Neuronal stem cell (in vitro differentiated cells): ENCODE measurements at regions not wholly inside any gene's neighbourhood (a gene's known extent, or its start where the extent isn't known, plus 50 kb on each side); places are given as distances from the start of the nearest gene placed in this dataset.

Source experiments
- DNase-seq: peaks from one replicate; pipeline ENCODE4 v3.0.0-alpha.2; 2013; ENCODE audit warnings: low spot score
- H2AFZ ChIP-seq: one replicate; pipeline ENCODE4 v1.6.1; 2013; ENCODE audit warnings: mild to moderate bottlenecking, low read length, inconsistent platforms
- H2AK5ac ChIP-seq: 2 replicates; pipeline ENCODE4 v1.6.1; 2013; ENCODE audit warnings: low read depth, mild to moderate bottlenecking, inconsistent platforms, low read length, moderate library complexity, mixed read lengths
- H2BK120ac ChIP-seq: 2 replicates; pipeline ENCODE4 v1.6.1; 2013; ENCODE audit warnings: low read depth, mild to moderate bottlenecking, inconsistent platforms, low read length, moderate library complexity, mixed read lengths
- H2BK12ac ChIP-seq: one replicate; pipeline ENCODE4 v1.6.1; 2013; ENCODE audit warnings: low read length, inconsistent platforms
- H2BK15ac ChIP-seq: 2 replicates; pipeline ENCODE4 v1.6.1; 2013; ENCODE audit warnings: mild to moderate bottlenecking, low read length, inconsistent platforms, mixed read lengths
- H2BK5ac ChIP-seq: one replicate; pipeline ENCODE4 v1.6.1; 2013; ENCODE audit warnings: inconsistent platforms, mild to moderate bottlenecking, low read length, moderate library complexity
- H3K14ac ChIP-seq: one replicate; pipeline ENCODE4 v1.6.1; 2013; ENCODE audit warnings: low read length, inconsistent platforms
- H3K18ac ChIP-seq: 2 replicates; pipeline ENCODE4 v1.6.1; 2013; ENCODE audit warnings: low read length, inconsistent platforms
- H3K23ac ChIP-seq: 2 replicates; pipeline ENCODE4 v1.6.1; 2013; ENCODE audit warnings: low read depth, mild to moderate bottlenecking, mixed read lengths, low read length, inconsistent platforms; ENCODE audit not compliant: poor library complexity
- H3K27ac ChIP-seq: replicated peaks from 3 replicates; pipeline ENCODE4 v1.5.1; 2013; ENCODE audit warnings: low read length, inconsistent platforms
- H3K27me3 ChIP-seq, 3 experiments: 2 replicates each; pipeline ENCODE4 v1.6.1; 2013; ENCODE audit warnings: low read length in 3 of 3, mild to moderate bottlenecking in 2 of 3, inconsistent platforms in 1 of 3, low read depth in 1 of 3, mixed read lengths in 1 of 3, moderate library complexity in 1 of 3; ENCODE audit not compliant: control insufficient read depth in 3 of 3, insufficient read depth in 3 of 3
- H3K36me3 ChIP-seq, 2 donors: replicated peaks in 1 of 2; 2 replicates each; pipeline ENCODE4 v1.6.1; 2013; ENCODE audit warnings: low read length in 2 of 2; ENCODE audit not compliant: control insufficient read depth in 2 of 2, insufficient read depth in 2 of 2
- H3K4ac ChIP-seq: 2 replicates; pipeline ENCODE4 v1.6.1; 2013; ENCODE audit warnings: inconsistent platforms, mild to moderate bottlenecking, low read length, moderate library complexity
- H3K4me1 ChIP-seq, 2 donors: 1 replicate in 1 of 2; 2 replicates in 1 of 2; pipeline ENCODE4 v1.6.1; 2013; ENCODE audit warnings: low read length in 2 of 2, low read depth in 1 of 2; ENCODE audit not compliant: control insufficient read depth in 2 of 2, insufficient read depth in 1 of 2
- H3K4me2 ChIP-seq: one replicate; pipeline ENCODE4 v1.6.1; 2013; ENCODE audit warnings: mild to moderate bottlenecking, low read length, inconsistent platforms; ENCODE audit not compliant: insufficient read depth, poor library complexity, severe bottlenecking
- H3K4me3 ChIP-seq, 2 donors: 2 replicates each; pipeline ENCODE4 v1.5.1; 2013; ENCODE audit warnings: low read length in 2 of 2, mild to moderate bottlenecking in 2 of 2, inconsistent platforms in 1 of 2, moderate library complexity in 1 of 2
- H3K79me1 ChIP-seq: one replicate; pipeline ENCODE4 v1.6.1; 2013; ENCODE audit warnings: low read depth, mild to moderate bottlenecking, inconsistent platforms, low read length, moderate library complexity
- H3K9ac ChIP-seq: one replicate; pipeline ENCODE4 v1.6.1; 2013; ENCODE audit warnings: mild to moderate bottlenecking, low read depth, low read length, inconsistent platforms; ENCODE audit not compliant: poor library complexity
- H3K9me3 ChIP-seq, 2 donors: replicated peaks in 1 of 2; 2 replicates each; pipeline versions ENCODE3 to v1.6.1; 2013; ENCODE audit warnings: low read length in 2 of 2, mild to moderate bottlenecking in 2 of 2, inconsistent platforms in 1 of 2, low read depth in 1 of 2, mixed read lengths in 1 of 2, moderate library complexity in 1 of 2; ENCODE audit not compliant: control insufficient read depth in 2 of 2, insufficient read depth in 1 of 2
- H4K8ac ChIP-seq: one replicate; pipeline ENCODE4 v1.6.1; 2013; ENCODE audit warnings: low read depth, mild to moderate bottlenecking, inconsistent platforms, low read length, moderate library complexity
- H4K91ac ChIP-seq: one replicate; pipeline ENCODE4 v1.6.1; 2013; ENCODE audit warnings: low read length, low read depth, mild to moderate bottlenecking, inconsistent platforms; ENCODE audit not compliant: poor library complexity
- WGBS, 2 donors: extraction: QIAGEN DNeasy Blood & Tissue Kit; methylation state at CpG; one replicate each; pipeline ENCODE4 v1.1.7; 2013; ENCODE audit warnings: missing lambda C conversion rate in 2 of 2, mixed read lengths in 1 of 2; ENCODE audit not compliant: insufficient read length in 2 of 2, insufficient replicate concordance in 1 of 2; ENCODE audit errors: extremely low coverage in 2 of 2; 5-methylcytosine and 5-hydroxymethylcytosine counted together

DNA sequence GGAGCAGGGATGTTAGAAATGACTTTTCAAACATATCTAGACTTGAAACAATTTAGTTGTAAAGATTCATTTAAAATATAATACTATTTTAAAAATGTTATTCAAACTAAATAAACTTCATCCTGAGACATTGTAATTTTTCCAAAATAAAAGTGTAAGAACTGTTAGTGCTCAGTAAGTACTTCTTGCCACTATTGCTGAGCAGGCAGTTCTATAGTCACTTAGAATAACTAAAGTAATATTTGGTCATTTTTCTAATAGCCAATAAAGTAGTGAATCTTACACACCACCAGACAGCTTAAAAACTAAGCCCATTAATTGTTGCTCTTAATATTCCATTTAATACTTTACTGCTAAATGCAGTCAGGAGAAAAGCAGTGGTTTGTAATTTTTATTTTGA lies 1120.0 kb upstream of the CDH10 start:
- no peak for DNase-seq
- no peak overlapping the region for H4K91ac ChIP-seq
- H3K4me2 ChIP-seq = no peak overlapping the region

DNA sequence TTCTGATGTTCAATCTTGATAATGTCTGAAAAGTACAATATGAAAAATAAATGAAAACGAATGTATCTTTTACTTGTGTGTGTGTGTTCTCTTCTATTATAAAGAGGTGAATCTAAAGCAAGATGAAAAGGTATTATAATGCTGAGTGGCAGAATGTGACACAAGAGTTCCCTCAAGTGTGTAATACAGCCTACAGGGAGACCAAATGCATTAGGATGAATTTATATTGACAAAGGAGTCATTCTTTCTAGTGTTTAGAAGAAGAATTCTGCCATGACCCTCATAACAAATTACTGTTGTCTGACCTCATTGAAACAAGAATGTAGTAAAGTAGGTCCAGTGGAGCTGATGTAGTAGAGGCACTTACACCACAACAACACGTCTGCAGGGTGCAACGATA lies 1119.0 kb upstream of the CDH10 start:
- Histone ChIP-seq H3K9ac (no peak overlapping the region), H4K91ac (no peak overlapping the region), H3K18ac (no peak overlapping the region), H3K4me3 (no peak overlapping the region), H2AFZ (no peak overlapping the region), H3K9me3 (peaks cover 0 to 2% of the 10 kb centered on the region in 2 donors), H3K4ac (no peak overlapping the region), H3K79me1 (no peaks in the 10 kb centered on the region), H3K23ac (no peak overlapping the region), H2BK5ac (no peak overlapping the region), H3K4me1 (peaks cover 0 to 1% of the 10 kb centered on the region in 2 donors), H4K8ac (no peak overlapping the region), H2AK5ac (no peak overlapping the region), H3K36me3 (no peaks in the 10 kb centered on the region), H3K4me2 (no peak overlapping the region), H3K14ac (no peak overlapping the region), H2BK120ac (no peak overlapping the region), H2BK12ac (no peak overlapping the region), H3K27me3 (no peaks in the 10 kb centered on the region), H3K27ac (no peak overlapping the region), H2BK15ac (no peak overlapping the region)
- DNase-seq = no peak
- no CpG with 5 or more reads among the region's 3 CpGs for WGBS, 2 donors

More for the DNA sequence above, 1120.0 kb upstream of the CDH10 start:
- no peak overlapping the region for H3K27ac ChIP-seq
- H3K27me3 ChIP-seq = no peaks in the 10 kb centered on the region
- H2BK15ac ChIP-seq = no peak overlapping the region
- H3K36me3 ChIP-seq = no peaks in the 10 kb centered on the region
- no peak overlapping the region for H2AFZ ChIP-seq
- no peak overlapping the region for H3K4ac ChIP-seq
- H3K4me1 ChIP-seq = peaks cover 0 to 1% of the 10 kb centered on the region in 2 donors
- H2AK5ac ChIP-seq = no peak overlapping the region
- H2BK120ac ChIP-seq = no peak overlapping the region
- H3K4me3 ChIP-seq = no peak overlapping the region
- no peaks in the 10 kb centered on the region for H3K79me1 ChIP-seq
- H3K9ac ChIP-seq = no peak overlapping the region
- H3K9me3 ChIP-seq = peaks cover 0 to 3% of the 10 kb centered on the region in 2 donors
- H3K18ac ChIP-seq = no peak overlapping the region
- H2BK12ac ChIP-seq = no peak overlapping the region
- H3K14ac ChIP-seq = no peak overlapping the region
- H4K8ac ChIP-seq = no peak overlapping the region
- H2BK5ac ChIP-seq = no peak overlapping the region
- H3K23ac ChIP-seq = no peak overlapping the region

DNA sequence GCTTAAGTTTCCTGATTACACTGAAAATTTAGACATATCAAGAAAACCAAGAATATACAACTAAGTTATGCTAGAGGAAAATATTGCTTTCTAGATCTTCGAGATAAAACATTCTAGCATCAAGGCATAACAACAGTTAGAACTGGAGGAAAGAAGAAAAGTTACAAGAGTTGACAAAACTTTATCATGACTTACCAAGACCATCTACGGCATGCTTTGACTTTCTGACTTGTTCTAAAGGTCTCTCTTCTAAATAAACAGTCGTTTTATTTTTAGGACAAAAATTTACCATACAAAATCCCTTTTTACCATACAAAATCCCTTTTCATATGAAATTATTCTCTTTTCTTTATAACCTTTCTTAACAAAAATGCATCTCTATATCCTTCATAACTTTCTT lies 1110.1 kb upstream of the CDH10 start:
- peak; percentile 23 for DNase-seq
- Histone ChIP-seq H3K18ac (no peak overlapping the region), H3K14ac (no peak overlapping the region), H2BK15ac (no peak overlapping the region), H2BK120ac (no peak overlapping the region), H3K36me3 (no peaks in the 10 kb centered on the region), H3K9me3 (peaks cover 4 to 14% of the 10 kb centered on the region in 2 donors), H3K4me3 (no peak overlapping the region), H3K27me3 (no peaks in the 10 kb centered on the region), H4K91ac (no peak overlapping the region), H2AFZ (no peak overlapping the region), H3K4ac (no peak overlapping the region), H3K9ac (no peak overlapping the region), H4K8ac (no peak overlapping the region), H3K79me1 (no peaks in the 10 kb centered on the region), H2AK5ac (no peak overlapping the region), H3K4me1 (no peaks in the 10 kb centered on the region), H2BK12ac (no peak overlapping the region), H3K23ac (no peak overlapping the region), H3K27ac (no peak overlapping the region), H3K4me2 (no peak overlapping the region), H2BK5ac (no peak overlapping the region)
- 100% methylated on average over 1 of the region's 3 CpGs; no CpG with 5 or more reads in 1 of the 2 donors for WGBS, 2 donors

DNA sequence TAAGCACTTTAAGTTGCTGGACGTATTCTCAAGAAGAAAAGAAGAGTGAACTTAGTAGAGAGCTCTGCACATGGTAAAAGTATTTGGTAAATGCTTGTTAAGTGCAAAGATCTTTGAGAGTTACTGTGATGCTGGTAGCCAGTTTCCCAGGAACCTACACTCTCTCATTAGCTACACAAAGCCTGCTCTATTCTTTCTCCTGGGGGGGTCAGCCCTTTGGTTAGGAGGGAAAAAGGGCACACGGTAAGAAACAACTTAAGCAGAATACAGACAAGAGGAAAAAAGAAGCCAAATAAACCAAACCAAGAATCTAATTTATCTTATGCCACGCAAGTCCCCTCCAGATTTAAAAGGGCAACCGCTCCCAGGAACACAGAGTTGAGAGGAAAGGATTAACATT lies 1100.1 kb upstream of the CDH10 start:
- H2AFZ ChIP-seq = peak overlapping the region; percentile 23
- no peaks in the 10 kb centered on the region for H3K27me3 ChIP-seq
- H3K79me1 ChIP-seq = no peaks in the 10 kb centered on the region
- peaks cover 0 to 2% of the 10 kb centered on the region in 2 donors for H3K4me1 ChIP-seq
- no peak overlapping the region for H3K4me2 ChIP-seq
- H3K9me3 ChIP-seq = no peaks in the 10 kb centered on the region
- peak; percentile 6 for DNase-seq
- H3K27ac ChIP-seq = no peak overlapping the region
- H4K91ac ChIP-seq = no peak overlapping the region
- H3K4me3 ChIP-seq = no peak overlapping the region
- no peak overlapping the region for H3K23ac ChIP-seq
- no peak overlapping the region for H4K8ac ChIP-seq
- H2BK5ac ChIP-seq = no peak overlapping the region
- no peak overlapping the region for H2AK5ac ChIP-seq
- H3K4ac ChIP-seq = no peak overlapping the region
- H3K9ac ChIP-seq = no peak overlapping the region
- no CpG with 5 or more reads among the region's 4 CpGs for WGBS, 2 donors
- no peak overlapping the region for H3K18ac ChIP-seq
- H3K36me3 ChIP-seq = no peaks in the 10 kb centered on the region
- no peak overlapping the region for H2BK15ac ChIP-seq
- H2BK12ac ChIP-seq = no peak overlapping the region
- no peak overlapping the region for H3K14ac ChIP-seq
- no peak overlapping the region for H2BK120ac ChIP-seq
